ENCODE measurements at regions not wholly inside any gene's neighbourhood (a gene's known extent, or its start where the extent isn't known, plus 50 kb on each side); places are given as distances from the start of the nearest gene placed in this dataset.

DNA sequence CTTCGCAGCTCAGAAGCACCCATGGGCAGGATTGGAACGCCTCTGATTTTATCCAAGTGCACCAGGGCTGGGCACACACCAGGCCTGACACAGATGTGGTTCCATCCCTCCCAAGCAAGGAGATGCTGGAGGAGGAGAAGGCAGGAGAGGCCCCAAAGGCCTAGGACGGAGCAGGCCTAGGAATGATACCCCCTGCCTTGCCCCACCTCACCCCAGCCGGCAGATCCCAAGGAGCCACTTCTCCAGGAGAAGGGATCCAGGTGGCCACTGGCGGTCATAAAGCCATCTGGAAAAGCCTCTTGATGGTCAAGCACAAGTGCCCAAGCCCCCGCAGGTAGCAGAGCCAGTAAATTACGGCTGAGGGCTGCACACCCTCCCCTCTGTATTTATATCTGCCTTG is 211.8 kb downstream of the TBC1D2B start:
- no peak overlapping the region for H2AFZ ChIP-seq (ENCODE audit: low read length)
- no peak overlapping the region for H3K4me2 ChIP-seq (ENCODE audit: extremely low read depth, insufficient read depth, low read length)
- H4K20me1 ChIP-seq (ENCODE audit: control insufficient read depth, extremely low read depth, insufficient read depth, low read length), result no peaks in the 10 kb centered on the region
- TF ChIP-seq CTCF (conservative IDR thresholded peaks at IDR 0.05 in 1 of 2, IDR thresholded peaks at IDR 0.05 in 1 of 2; ENCODE audit: low read depth in 1 of 2, low read length in 2 of 2) (no peak), EZH2 (IDR thresholded peaks at IDR 0.05; ENCODE audit: low read length, missing control alignments) (no peak)
- DNase-seq (ENCODE audit: low read depth in 2 of 2), result no peak
- no peaks in the 10 kb centered on the region for H3K4me1 ChIP-seq (ENCODE audit: control insufficient read depth, extremely low read depth, insufficient read depth, low read length)
- H3K9me3 ChIP-seq (ENCODE audit: control insufficient read depth, insufficient read depth, low read depth, low read length), result no peaks in the 10 kb centered on the region
- H3K36me3 ChIP-seq (ENCODE audit: control insufficient read depth, insufficient read depth, low read length), result no peaks in the 10 kb centered on the region
- no peak overlapping the region for H3K4me3 ChIP-seq (replicated peaks in 1 of 4; ENCODE audit: control extremely low read depth in 1 of 4, insufficient read depth in 1 of 4, low read depth in 3 of 4, low read length in 4 of 4)
- no peak overlapping the region for H3K9ac ChIP-seq (ENCODE audit: insufficient read depth, low read length)
- H3K27me3 ChIP-seq (ENCODE audit: control insufficient read depth, insufficient read depth, low read length), result no peaks in the 10 kb centered on the region
- H3K79me2 ChIP-seq (ENCODE audit: control insufficient read depth, insufficient read depth, low read length), result no peaks in the 10 kb centered on the region
- no peak overlapping the region for H3K27ac ChIP-seq (ENCODE audit: insufficient read depth, low read length)

- H3K36me3 ChIP-seq (ENCODE audit: control insufficient read depth, insufficient read depth, low read length), result no peaks in the 10 kb centered on the region
Observed at GRCh38 chr15:77865106-77865610, 212.4 kb downstream of the TBC1D2B start.

More at GRCh38 chr15:77865106-77865610, 212.4 kb downstream of the TBC1D2B start:
- DNase-seq (ENCODE audit: low read depth in 2 of 2), result no peak
- Histone ChIP-seq H3K9ac (ENCODE audit: insufficient read depth, low read length) (no peak overlapping the region), H3K27me3 (ENCODE audit: control insufficient read depth, insufficient read depth, low read length) (no peaks in the 10 kb centered on the region), H3K27ac (ENCODE audit: insufficient read depth, low read length) (no peak overlapping the region), H2AFZ (ENCODE audit: low read length) (no peak overlapping the region), H4K20me1 (ENCODE audit: control insufficient read depth, extremely low read depth, insufficient read depth, low read length) (no peaks in the 10 kb centered on the region), H3K9me3 (ENCODE audit: control insufficient read depth, insufficient read depth, low read depth, low read length) (no peaks in the 10 kb centered on the region), H3K4me1 (ENCODE audit: control insufficient read depth, extremely low read depth, insufficient read depth, low read length) (no peaks in the 10 kb centered on the region), H3K4me3 (replicated peaks in 1 of 4; ENCODE audit: control extremely low read depth in 1 of 4, insufficient read depth in 1 of 4, low read depth in 3 of 4, low read length in 4 of 4) (no peak overlapping the region), H3K79me2 (ENCODE audit: control insufficient read depth, insufficient read depth, low read length) (no peaks in the 10 kb centered on the region), H3K4me2 (ENCODE audit: extremely low read depth, insufficient read depth, low read length) (no peak overlapping the region)
- TF ChIP-seq EZH2 (IDR thresholded peaks at IDR 0.05; ENCODE audit: low read length, missing control alignments) (no peak), CTCF (conservative IDR thresholded peaks at IDR 0.05 in 1 of 2, IDR thresholded peaks at IDR 0.05 in 1 of 2; ENCODE audit: low read depth in 1 of 2, low read length in 2 of 2) (no peak)
